Esophagus muscularis mucosa (tissue), 4 donors: ENCODE measurements at regions not wholly inside any gene's neighbourhood (a gene's known extent, or its start where the extent isn't known, plus 50 kb on each side); places are given as distances from the start of the nearest gene placed in this dataset.

Experiments
- CTCF ChIP-seq, 3 experiments: fragments of 200-600 bp in 2 of 3; fragments of 450-650 bp in 1 of 3; sonication (generic) in 2 of 3; IDR thresholded peaks; one replicate each; pipeline ENCODE4 v1.5.1; 2017 to 2019; ENCODE audit warnings: antibody characterized with exemption in 3 of 3, mild to moderate bottlenecking in 2 of 3, moderate library complexity in 1 of 3
- EP300 ChIP-seq: sonication (generic); formaldehyde crosslinking; IDR thresholded peaks from one replicate; pipeline ENCODE4 v1.6.1; 2017; ENCODE audit warnings: antibody characterized with exemption
- POLR2A ChIP-seq: fragments of 450-650 bp; IDR thresholded peaks from one replicate; pipeline ENCODE4 v1.6.1; 2017; ENCODE audit warnings: antibody characterized with exemption, moderate library complexity, mild to moderate bottlenecking, low read depth
- POLR2AphosphoS5 ChIP-seq, 2 donors: sonication (generic); formaldehyde crosslinking; IDR thresholded peaks; one replicate each; pipeline ENCODE4 v1.6.1; 2017; ENCODE audit warnings: antibody characterized with exemption in 2 of 2

- TF ChIP-seq EP300 (no peak), CTCF (IDR thresholded peaks at IDR 0.05) (no peak), POLR2A (no peak), POLR2AphosphoS5 (IDR thresholded peaks at IDR 0.05) (no peak)
Measured at GRCh38 chr1:110816945-110817344, 56.0 kb upstream of the CD53 start.
